Glomerular endothelial cell (primary cell): ENCODE measurements at regions not wholly inside any gene's neighbourhood (a gene's known extent, or its start where the extent isn't known, plus 50 kb on each side); places are given as distances from the start of the nearest gene placed in this dataset.
"Not testable (repeated sequence)": the region's sequence is repeated elsewhere in the genome, so short reads cannot be mapped to it uniquely, and the experiment has no call there.

ENCODE experiments used
- DNase-seq: peaks from one replicate; pipeline ENCODE4 v3.0.0-alpha.2; 2011; ENCODE audit warnings: low read depth, low spot score; ENCODE audit errors: extremely low read depth

- not testable (repeated sequence) for DNase-seq
These were observed 133.0 kb upstream of the TCF4 start for GRCh38 chr18:55721006-55721405.

GRCh38 chr18:55713707-55714106, 125.7 kb upstream of the TCF4 start:
- DNase-seq = no peak

GRCh38 chr18:55706898-55707297, 118.9 kb upstream of the TCF4 start:
- no peak for DNase-seq

GRCh38 chr18:55699233-55699765, 111.3 kb upstream of the TCF4 start:
- DNase-seq = no peak

GRCh38 chr18:55696811-55697210, 108.8 kb upstream of the TCF4 start:
- DNase-seq = no peak

- DNase-seq = no peak
These were observed 107.1 kb upstream of the TCF4 start for GRCh38 chr18:55695091-55695490.

- no peak for DNase-seq
These were observed 106.3 kb upstream of the TCF4 start for GRCh38 chr18:55694291-55694690.

GRCh38 chr18:55688030-55688429, 100.0 kb upstream of the TCF4 start:
- DNase-seq = no peak

- no peak for DNase-seq
These were observed 99.1 kb upstream of the TCF4 start for GRCh38 chr18:55687106-55687505.

- no peak for DNase-seq
These were observed 97.6 kb upstream of the TCF4 start for GRCh38 chr18:55685638-55686037.

- DNase-seq = no peak
These were observed 84.8 kb upstream of the TCF4 start for GRCh38 chr18:55672574-55673361.

GRCh38 chr18:55665506-55665905, 77.5 kb upstream of the TCF4 start:
- no peak for DNase-seq

GRCh38 chr18:55664758-55665400, 76.9 kb upstream of the TCF4 start:
- DNase-seq = not testable (repeated sequence)

GRCh38 chr18:55663891-55664290, 75.9 kb upstream of the TCF4 start:
- DNase-seq = no peak

GRCh38 chr18:55658598-55658997, 70.6 kb upstream of the TCF4 start:
- no peak for DNase-seq

- no peak for DNase-seq
These were observed 69.8 kb upstream of the TCF4 start for GRCh38 chr18:55657572-55658331.

- no peak for DNase-seq
These were observed 67.0 kb upstream of the TCF4 start for GRCh38 chr18:55654986-55655385.

- no peak for DNase-seq
These were observed 63.2 kb upstream of the TCF4 start for GRCh38 chr18:55651236-55651635.

GRCh38 chr18:55650363-55650870, 62.4 kb upstream of the TCF4 start:
- DNase-seq = no peak

GRCh38 chr18:55647331-55647730, 59.3 kb upstream of the TCF4 start:
- no peak for DNase-seq

GRCh38 chr18:55642191-55642590, 54.2 kb upstream of the TCF4 start:
- no peak for DNase-seq
